Thoracic aorta (tissue), 2 donors: ENCODE measurements at regions not wholly inside any gene's neighbourhood (a gene's known extent, or its start where the extent isn't known, plus 50 kb on each side); places are given as distances from the start of the nearest gene placed in this dataset.

Experiments used
- ATAC-seq: fragments of 150-250 bp; one replicate; pipeline ENCODE4 v1.8.0; 2017; ENCODE audit warnings: low read depth; ENCODE audit not compliant: insufficient number of reproducible peaks, low FRiP score
- DNase-seq: peaks from one replicate; pipeline ENCODE4 v3.0.0-alpha.2; 2020; ENCODE audit warnings: low spot score
- H3K27ac ChIP-seq, 2 donors: fragments of 200-600 bp; sonication (generic); 1 replicate in 1 of 2; 2 replicates in 1 of 2; pipeline ENCODE4 v1.5.1; 2016; ENCODE audit warnings: mild to moderate bottlenecking in 2 of 2, moderate library complexity in 2 of 2
- H3K27me3 ChIP-seq: fragments of 200-600 bp; sonication (generic); replicated peaks from 2 replicates; pipeline ENCODE4 v1.6.0; 2016; ENCODE audit warnings: mild to moderate bottlenecking; ENCODE audit not compliant: insufficient read depth
- H3K36me3 ChIP-seq: fragments of 200-600 bp; sonication (generic); one replicate; pipeline ENCODE4 v1.5.1; 2016
- H3K4me1 ChIP-seq, 2 donors: fragments of 200-600 bp; sonication (generic); 1 replicate in 1 of 2; 2 replicates in 1 of 2; pipeline versions ENCODE4 v1.5.1 to v1.6.0; 2016; ENCODE audit warnings: low read depth in 2 of 2, mild to moderate bottlenecking in 1 of 2; ENCODE audit not compliant: control insufficient read depth in 1 of 2
- H3K4me3 ChIP-seq: fragments of 200-600 bp; sonication (generic); 2 replicates; pipeline ENCODE4 v1.5.1; 2016; ENCODE audit warnings: mild to moderate bottlenecking
- H3K9me3 ChIP-seq: fragments of 200-600 bp; sonication (generic); 2 replicates; pipeline ENCODE4 v1.5.1; 2016
- CTCF ChIP-seq: fragments of 200-600 bp; sonication (generic); IDR thresholded peaks from one replicate; pipeline ENCODE4 v1.5.1; 2019; ENCODE audit warnings: antibody characterized with exemption

GRCh38 chr6:99801805-99802204 is 192.2 kb downstream of the MCHR2 start:
- H3K27ac ChIP-seq = no peak overlapping the region
- DNase-seq (no peak), ATAC-seq (no peak)
- TF ChIP-seq CTCF = no peak
- H3K4me3 ChIP-seq = no peak overlapping the region
- H3K36me3 ChIP-seq = no peaks in the 10 kb centered on the region
- no peaks in the 10 kb centered on the region for H3K27me3 ChIP-seq
- H3K9me3 ChIP-seq = no peaks in the 10 kb centered on the region
- H3K4me1 ChIP-seq = no peaks in the 10 kb centered on the region

- TF ChIP-seq CTCF = no peak
- ATAC-seq (no peak), DNase-seq (no peak)
- Histone ChIP-seq H3K4me3 (no peak overlapping the region), H3K27ac (no peak overlapping the region), H3K9me3 (no peaks in the 10 kb centered on the region), H3K36me3 (no peaks in the 10 kb centered on the region), H3K4me1 (no peaks in the 10 kb centered on the region), H3K27me3 (no peaks in the 10 kb centered on the region)
Measured at GRCh38 chr6:99802396-99803031, 191.5 kb downstream of the MCHR2 start.

GRCh38 chr6:99808992-99809391 is 185.0 kb downstream of the MCHR2 start:
- no peaks in the 10 kb centered on the region for H3K27me3 ChIP-seq
- no peaks in the 10 kb centered on the region for H3K9me3 ChIP-seq
- no peak for ATAC-seq
- H3K27ac ChIP-seq = no peak overlapping the region
- H3K4me1 ChIP-seq = no peaks in the 10 kb centered on the region
- H3K4me3 ChIP-seq = no peak overlapping the region
- DNase-seq = no peak
- TF ChIP-seq CTCF = no peak
- no peaks in the 10 kb centered on the region for H3K36me3 ChIP-seq

GRCh38 chr6:99810295-99810694 is 183.7 kb downstream of the MCHR2 start:
- Histone ChIP-seq H3K27me3 (no peaks in the 10 kb centered on the region), H3K27ac (no peak overlapping the region), H3K4me3 (no peak overlapping the region), H3K4me1 (no peaks in the 10 kb centered on the region), H3K9me3 (no peaks in the 10 kb centered on the region), H3K36me3 (no peaks in the 10 kb centered on the region)
- TF ChIP-seq CTCF = no peak
- ATAC-seq = no peak
- DNase-seq = no peak

GRCh38 chr6:99810942-99811620 is 182.9 kb downstream of the MCHR2 start:
- no peaks in the 10 kb centered on the region for H3K9me3 ChIP-seq
- TF ChIP-seq CTCF = no peak
- H3K4me1 ChIP-seq = no peaks in the 10 kb centered on the region
- ATAC-seq = no peak
- no peaks in the 10 kb centered on the region for H3K27me3 ChIP-seq
- no peak for DNase-seq
- no peak overlapping the region for H3K27ac ChIP-seq
- H3K4me3 ChIP-seq = no peak overlapping the region
- no peaks in the 10 kb centered on the region for H3K36me3 ChIP-seq
